ENCODE measurements at regions not wholly inside any gene's neighbourhood (a gene's known extent, or its start where the extent isn't known, plus 50 kb on each side); places are given as distances from the start of the nearest gene placed in this dataset.

DNA sequence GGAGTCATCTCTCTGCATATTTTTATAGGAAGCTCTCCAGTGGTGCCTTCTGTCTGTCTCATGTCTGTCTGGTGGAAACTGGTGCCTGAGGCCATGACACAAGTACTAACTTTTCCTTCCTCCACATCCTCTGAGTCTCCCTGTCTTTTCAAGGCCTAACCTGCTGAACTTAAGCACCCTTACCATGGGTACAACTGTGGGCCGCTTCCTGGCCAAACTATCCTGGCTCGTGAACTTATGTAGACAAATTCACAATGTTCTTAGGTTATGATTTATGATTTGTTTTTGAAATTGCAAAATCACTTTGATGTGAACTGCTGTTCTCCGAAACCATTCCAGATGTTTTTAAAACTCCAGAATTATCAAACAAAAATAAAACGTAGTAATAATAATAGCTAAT, 804.5 kb upstream of the POU3F3 start:
- H3K9me3 ChIP-seq (ENCODE audit: control insufficient read depth, insufficient read depth, low read length), result peaks cover 7% of the 10 kb centered on the region
- H3K4me3 ChIP-seq (ENCODE audit: low read depth, low read length), result no peak overlapping the region
- CTCF ChIA-PET, result no interaction called here
- DNase-seq (ENCODE audit: low read depth, low spot score), result no peak
- no peaks in the 10 kb centered on the region for H3K27me3 ChIP-seq (ENCODE audit: control insufficient read depth, insufficient read depth, low read length)
- POLR2A ChIA-PET, result no interaction called here
- no peak overlapping the region for H3K27ac ChIP-seq (ENCODE audit: low read depth, low read length)
- TF ChIP-seq, protein P1, sequence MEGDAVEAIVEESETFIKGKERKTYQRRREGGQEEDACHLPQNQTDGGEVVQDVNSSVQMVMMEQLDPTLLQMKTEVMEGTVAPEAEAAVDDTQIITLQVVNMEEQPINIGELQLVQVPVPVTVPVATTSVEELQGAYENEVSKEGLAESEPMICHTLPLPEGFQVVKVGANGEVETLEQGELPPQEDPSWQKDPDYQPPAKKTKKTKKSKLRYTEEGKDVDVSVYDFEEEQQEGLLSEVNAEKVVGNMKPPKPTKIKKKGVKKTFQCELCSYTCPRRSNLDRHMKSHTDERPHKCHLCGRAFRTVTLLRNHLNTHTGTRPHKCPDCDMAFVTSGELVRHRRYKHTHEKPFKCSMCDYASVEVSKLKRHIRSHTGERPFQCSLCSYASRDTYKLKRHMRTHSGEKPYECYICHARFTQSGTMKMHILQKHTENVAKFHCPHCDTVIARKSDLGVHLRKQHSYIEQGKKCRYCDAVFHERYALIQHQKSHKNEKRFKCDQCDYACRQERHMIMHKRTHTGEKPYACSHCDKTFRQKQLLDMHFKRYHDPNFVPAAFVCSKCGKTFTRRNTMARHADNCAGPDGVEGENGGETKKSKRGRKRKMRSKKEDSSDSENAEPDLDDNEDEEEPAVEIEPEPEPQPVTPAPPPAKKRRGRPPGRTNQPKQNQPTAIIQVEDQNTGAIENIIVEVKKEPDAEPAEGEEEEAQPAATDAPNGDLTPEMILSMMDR (IDR thresholded peaks at IDR 0.05; ENCODE audit: low read depth, low read length), result no peak

DNA sequence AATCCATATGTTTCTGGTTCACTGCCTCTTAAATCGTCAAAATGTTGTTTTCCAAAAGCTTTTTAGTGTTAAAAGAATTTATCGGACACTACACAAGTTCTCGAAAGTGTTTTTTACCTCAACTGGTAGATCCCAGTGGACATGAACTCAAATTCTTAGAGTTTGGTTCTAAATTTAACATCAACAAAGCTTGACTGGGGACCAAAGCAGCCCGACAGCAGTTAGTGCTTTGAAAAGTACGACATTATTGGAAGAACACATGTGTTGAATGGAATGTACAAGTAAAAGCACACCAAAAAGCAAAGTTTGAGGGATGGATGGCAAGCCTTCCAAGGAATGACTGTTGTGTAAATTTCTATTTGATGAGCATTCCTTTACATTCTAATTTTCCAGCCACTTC, 803.9 kb upstream of the POU3F3 start:
- H3K27ac ChIP-seq (ENCODE audit: low read depth, low read length), result no peak overlapping the region
- H3K4me3 ChIP-seq (ENCODE audit: low read depth, low read length), result no peak overlapping the region
- H3K27me3 ChIP-seq (ENCODE audit: control insufficient read depth, insufficient read depth, low read length), result no peaks in the 10 kb centered on the region
- peaks cover 7% of the 10 kb centered on the region for H3K9me3 ChIP-seq (ENCODE audit: control insufficient read depth, insufficient read depth, low read length)
- CTCF ChIA-PET, result no interaction called here
- no peak for DNase-seq (ENCODE audit: low read depth, low spot score)
- TF ChIP-seq, protein P1 (IDR thresholded peaks at IDR 0.05; ENCODE audit: low read depth, low read length), result no peak
- POLR2A ChIA-PET, result no interaction called here

DNA sequence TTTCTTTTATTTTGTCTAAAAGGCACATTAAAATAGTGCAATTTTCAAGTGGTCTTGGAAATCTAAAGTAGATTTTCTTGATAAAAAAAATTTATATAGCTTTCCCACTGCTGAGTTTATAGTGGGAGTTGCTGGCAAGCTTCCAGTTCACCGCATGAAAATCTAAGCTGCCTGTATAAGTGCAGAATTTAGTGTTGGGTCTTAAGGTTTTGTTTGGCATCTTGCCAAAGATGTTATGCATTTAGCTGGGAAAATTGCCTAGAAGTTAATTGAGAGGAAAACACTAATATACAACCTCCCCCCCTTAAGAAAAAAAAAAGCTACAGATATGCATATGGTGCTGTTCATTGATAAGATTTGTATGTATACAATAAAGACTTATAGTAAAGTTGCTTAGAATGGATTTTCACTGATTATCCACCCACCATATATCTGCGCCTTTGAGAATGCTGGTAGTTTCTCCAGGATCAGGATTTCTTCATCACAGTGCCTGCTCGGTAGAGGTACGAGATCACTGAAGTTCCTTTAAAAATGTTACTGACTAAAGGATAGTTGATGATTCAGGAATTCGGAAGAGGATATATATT, 803.2 kb upstream of the POU3F3 start:
- ChIA-PET CTCF (no interaction called here), POLR2A (no interaction called here)
- no peak for DNase-seq (ENCODE audit: low read depth, low spot score)
- Histone ChIP-seq H3K9me3 (ENCODE audit: control insufficient read depth, insufficient read depth, low read length) (peaks cover 7% of the 10 kb centered on the region), H3K27ac (ENCODE audit: low read depth, low read length) (no peak overlapping the region), H3K27me3 (ENCODE audit: control insufficient read depth, insufficient read depth, low read length) (no peaks in the 10 kb centered on the region), H3K4me3 (ENCODE audit: low read depth, low read length) (no peak overlapping the region)
- TF ChIP-seq, protein P1 (IDR thresholded peaks at IDR 0.05; ENCODE audit: low read depth, low read length), result no peak

DNA sequence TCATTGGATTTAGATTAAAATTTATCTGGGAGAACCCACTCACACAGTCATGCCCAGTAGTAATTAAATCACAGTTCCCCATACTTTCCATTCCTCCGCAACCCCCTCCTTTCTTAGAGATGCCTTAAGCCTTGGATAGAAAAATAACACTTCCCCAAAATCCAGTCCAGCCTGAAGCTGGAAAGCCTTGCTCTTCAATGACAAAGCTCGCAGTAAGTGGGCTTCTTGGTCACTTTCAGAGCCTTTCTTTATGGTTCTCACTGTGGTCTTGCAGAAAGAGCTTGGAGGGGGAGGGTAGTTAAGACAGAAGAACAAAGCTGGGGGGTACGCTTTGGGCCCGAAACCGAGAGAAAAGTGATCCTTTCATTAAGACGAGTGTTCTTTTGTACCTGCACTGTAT, 802.1 kb upstream of the POU3F3 start:
- Histone ChIP-seq H3K4me3 (ENCODE audit: low read depth, low read length) (no peak overlapping the region), H3K27me3 (ENCODE audit: control insufficient read depth, insufficient read depth, low read length) (no peaks in the 10 kb centered on the region), H3K9me3 (ENCODE audit: control insufficient read depth, insufficient read depth, low read length) (peaks cover 7% of the 10 kb centered on the region), H3K27ac (ENCODE audit: low read depth, low read length) (no peak overlapping the region)
- ChIA-PET POLR2A (no interaction called here), CTCF (no interaction called here)
- no peak for DNase-seq (ENCODE audit: low read depth, low spot score)
- TF ChIP-seq, protein P1 (IDR thresholded peaks at IDR 0.05; ENCODE audit: low read depth, low read length), result no peak

DNA sequence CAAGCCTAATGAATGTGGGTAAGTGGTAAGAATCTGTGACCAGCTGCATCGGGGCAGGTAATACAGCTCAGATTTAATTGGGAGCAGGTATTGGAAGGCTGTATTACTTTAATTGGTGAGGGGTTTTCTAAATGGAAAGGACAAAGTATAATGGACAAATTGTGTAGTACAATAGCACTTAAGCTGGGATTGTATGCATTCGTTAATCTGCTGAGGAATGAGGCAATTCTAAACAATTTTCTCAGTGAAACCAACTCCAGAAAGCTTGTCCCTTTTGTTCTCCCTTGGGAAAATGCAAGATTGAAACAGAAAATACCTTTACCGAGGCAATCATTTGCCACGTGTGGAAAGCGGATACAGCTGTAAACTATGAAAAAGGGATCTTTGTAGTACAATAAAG, 801.6 kb upstream of the POU3F3 start:
- no peak overlapping the region for H3K4me3 ChIP-seq (ENCODE audit: low read depth, low read length)
- ChIA-PET CTCF (no interaction called here), POLR2A (no interaction called here)
- no peak overlapping the region for H3K27ac ChIP-seq (ENCODE audit: low read depth, low read length)
- TF ChIP-seq, protein P1 (IDR thresholded peaks at IDR 0.05; ENCODE audit: low read depth, low read length), result no peak
- no peak for DNase-seq (ENCODE audit: low read depth, low spot score)
- peaks cover 3% of the 10 kb centered on the region; the same call in 1 of the 2 replicates for H3K9me3 ChIP-seq (ENCODE audit: control insufficient read depth, insufficient read depth, low read length)
- H3K27me3 ChIP-seq (ENCODE audit: control insufficient read depth, insufficient read depth, low read length), result no peaks in the 10 kb centered on the region

Data from AG04450 (cell line).